Cardiac fibroblast (primary cell): ENCODE measurements at regions not wholly inside any gene's neighbourhood (a gene's known extent, or its start where the extent isn't known, plus 50 kb on each side); places are given as distances from the start of the nearest gene placed in this dataset.

Source experiments
- DNase-seq, 2 donors: peaks; one replicate each; pipeline versions ENCODE4 v3.0.0 to v3.0.0-alpha.2; 2010; ENCODE audit warnings: low read depth in 2 of 2
- H3K4me3 ChIP-seq, 2 donors: replicated peaks in 1 of 2; 1 replicate in 1 of 2; 2 replicates in 1 of 2; pipeline ENCODE4 v1.5.1; 2011; ENCODE audit warnings: low read depth in 2 of 2, low read length in 2 of 2, mild to moderate bottlenecking in 2 of 2, moderate library complexity in 1 of 2
- TF ChIP-seq, protein P1 (sequence below): IDR thresholded peaks from one replicate; pipeline ENCODE4 v1.5.1; 2011; ENCODE audit warnings: low read depth, mild to moderate bottlenecking, low read length, inconsistent platforms

DNA sequence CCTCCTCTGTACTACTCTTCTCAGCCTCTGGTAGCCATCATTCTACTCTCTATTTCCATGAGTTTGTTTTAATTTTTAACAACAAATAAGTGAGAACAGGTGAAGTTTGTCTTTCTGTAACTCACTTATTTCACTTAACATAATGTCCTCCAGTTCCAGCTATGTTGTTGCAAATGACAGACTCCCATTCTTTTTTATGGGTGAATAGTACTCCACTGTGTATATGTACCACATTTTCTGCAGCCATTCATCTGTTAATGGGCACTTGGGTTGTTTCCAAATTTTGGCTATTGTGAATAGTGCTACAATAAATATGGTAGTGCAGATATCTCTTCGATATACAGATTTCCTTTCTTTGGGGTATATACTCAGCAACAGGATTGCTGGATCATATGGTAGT lies 73.7 kb upstream of the TNFRSF21 start:
- DNase-seq, result no peak
- no peak overlapping the region for H3K4me3 ChIP-seq
- TF ChIP-seq, protein P1, sequence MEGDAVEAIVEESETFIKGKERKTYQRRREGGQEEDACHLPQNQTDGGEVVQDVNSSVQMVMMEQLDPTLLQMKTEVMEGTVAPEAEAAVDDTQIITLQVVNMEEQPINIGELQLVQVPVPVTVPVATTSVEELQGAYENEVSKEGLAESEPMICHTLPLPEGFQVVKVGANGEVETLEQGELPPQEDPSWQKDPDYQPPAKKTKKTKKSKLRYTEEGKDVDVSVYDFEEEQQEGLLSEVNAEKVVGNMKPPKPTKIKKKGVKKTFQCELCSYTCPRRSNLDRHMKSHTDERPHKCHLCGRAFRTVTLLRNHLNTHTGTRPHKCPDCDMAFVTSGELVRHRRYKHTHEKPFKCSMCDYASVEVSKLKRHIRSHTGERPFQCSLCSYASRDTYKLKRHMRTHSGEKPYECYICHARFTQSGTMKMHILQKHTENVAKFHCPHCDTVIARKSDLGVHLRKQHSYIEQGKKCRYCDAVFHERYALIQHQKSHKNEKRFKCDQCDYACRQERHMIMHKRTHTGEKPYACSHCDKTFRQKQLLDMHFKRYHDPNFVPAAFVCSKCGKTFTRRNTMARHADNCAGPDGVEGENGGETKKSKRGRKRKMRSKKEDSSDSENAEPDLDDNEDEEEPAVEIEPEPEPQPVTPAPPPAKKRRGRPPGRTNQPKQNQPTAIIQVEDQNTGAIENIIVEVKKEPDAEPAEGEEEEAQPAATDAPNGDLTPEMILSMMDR, result no peak

DNA sequence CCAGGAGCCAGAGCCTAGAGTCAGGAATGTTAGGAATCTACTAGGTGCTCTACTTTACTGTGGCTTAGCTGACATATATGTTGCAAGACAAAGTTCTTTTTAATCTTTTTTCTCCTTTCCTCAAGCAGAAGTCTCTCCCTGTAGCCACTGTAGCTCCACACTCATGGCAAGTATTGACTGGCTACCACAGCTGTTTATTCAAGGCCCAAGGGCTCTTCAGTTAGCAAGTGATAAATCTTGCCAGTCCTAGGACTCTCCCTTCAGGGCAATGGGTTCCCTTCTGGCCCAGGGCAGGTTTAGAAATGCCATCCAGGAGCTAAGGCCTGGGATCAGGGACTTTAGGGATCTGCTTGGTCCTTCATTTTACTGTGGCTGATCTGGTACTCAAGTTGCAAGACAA lies 82.0 kb upstream of the TNFRSF21 start:
- DNase-seq, result no peak
- no peak overlapping the region for H3K4me3 ChIP-seq
- TF ChIP-seq, protein P1, result no peak

DNA sequence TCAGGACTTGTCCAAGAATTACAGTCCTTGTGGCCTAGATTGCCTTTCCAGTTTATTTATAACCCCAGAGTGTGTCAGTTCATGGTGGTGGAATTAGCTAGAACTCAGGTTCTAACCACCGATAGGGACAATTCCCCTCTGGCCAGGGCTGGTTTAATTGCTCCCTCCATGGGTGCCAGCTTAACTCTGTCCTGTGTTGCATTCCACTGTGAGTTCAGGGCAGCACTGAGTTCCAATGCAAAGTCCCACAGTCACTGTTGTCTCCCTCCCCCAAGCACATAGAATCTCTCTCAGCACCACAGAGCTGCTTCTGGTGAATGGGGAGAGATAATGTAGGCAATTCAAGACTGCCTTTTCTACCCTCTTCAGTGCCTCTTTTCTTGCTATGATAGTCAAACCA lies 82.5 kb upstream of the TNFRSF21 start:
- DNase-seq, result no peak
- TF ChIP-seq, protein P1, result no peak
- no peak overlapping the region for H3K4me3 ChIP-seq

DNA sequence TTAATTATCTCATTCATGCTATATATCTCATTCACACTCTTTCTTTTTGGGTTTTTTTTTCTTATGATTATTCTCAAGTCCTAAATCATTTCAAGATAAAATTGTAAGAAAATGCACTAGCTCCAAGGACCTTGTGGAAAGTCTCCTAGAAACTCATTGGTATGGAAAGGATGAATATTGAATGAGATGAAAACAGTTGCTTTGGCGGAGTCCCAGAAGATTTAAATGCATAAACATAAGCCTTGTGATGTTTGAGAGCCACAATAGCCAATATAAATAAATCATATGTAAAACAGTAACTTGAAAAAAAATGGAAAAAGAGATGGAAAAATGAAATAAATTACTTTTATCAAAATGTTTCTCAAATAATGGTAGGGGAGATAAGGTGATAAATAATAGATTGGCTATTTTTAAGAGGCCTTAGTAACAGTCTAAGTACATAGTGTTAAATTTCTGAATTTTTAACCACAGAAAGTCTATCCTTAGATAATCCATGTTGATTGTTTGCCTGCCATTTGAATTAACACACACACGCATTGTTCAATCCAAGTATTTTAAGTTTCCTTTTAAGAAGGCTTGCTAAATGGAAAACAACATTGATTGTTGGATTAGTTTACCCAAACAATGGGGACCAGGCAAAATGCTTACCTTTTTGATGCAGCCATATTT lies 81.1 kb upstream of the CD2AP start:
- no peak for DNase-seq
- TF ChIP-seq, protein P1, result no peak
- H3K4me3 ChIP-seq, result no peak overlapping the region

DNA sequence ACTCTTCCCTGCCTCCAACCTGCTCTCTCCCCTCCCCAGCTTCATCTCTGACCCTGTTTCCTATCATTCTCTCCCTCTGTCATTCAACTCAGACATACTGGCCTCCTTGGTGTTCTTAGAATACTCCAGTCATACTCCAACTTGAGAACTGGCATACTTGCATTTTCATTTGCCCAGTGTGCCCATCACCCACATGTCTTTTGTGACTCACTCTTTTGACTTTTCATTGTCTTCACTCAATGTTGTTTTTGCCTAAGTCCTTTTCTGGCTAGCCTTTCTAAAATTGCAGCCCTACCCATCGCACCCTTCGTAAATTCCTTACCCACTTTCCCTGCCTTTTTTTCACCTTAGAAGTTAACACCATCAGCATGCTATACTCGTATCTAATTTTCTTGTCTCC lies 77.0 kb upstream of the CD2AP start:
- H3K4me3 ChIP-seq, result no peak overlapping the region
- no peak for DNase-seq
- TF ChIP-seq, protein P1, result no peak

DNA sequence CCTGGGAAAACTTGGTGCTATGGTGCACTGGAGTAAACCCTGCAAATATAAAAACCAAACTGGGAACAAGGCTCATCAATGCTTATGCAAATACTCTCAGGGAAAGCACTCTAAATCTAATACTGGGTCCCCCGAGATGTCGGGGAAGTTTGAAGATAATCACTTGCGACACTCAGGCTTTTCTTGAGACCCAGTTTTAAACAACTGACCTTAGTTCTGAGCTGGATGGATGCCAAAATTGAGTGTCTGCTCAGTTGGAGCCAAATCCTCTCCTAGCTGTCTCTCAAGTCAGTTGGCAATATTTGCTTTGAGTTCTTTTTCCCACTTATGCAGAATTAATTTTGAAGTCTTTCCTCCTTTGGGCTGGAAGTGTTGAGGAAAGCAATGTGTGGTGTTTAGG lies 75.5 kb upstream of the CD2AP start:
- TF ChIP-seq, protein P1, result no peak
- H3K4me3 ChIP-seq, result no peak overlapping the region
- no peak for DNase-seq

DNA sequence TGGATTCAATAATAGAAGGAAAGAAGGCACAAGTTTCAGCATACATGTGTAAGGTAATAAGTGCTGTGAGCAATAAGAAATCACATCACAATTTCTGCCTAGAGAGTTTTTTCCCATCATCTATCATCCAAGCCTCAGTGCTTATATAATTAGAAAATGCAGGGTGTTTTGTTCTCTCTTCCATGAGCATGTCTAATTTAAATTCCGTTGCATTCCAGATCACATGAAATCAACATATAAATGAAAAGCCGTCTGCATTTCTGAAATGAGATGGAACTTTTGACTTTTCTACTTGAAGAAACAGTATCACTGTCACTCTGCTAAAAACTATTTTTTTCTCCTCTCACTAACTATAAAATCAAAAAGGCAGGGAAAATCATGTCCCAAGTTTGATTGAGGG lies 74.5 kb upstream of the CD2AP start:
- no peak for DNase-seq
- no peak overlapping the region for H3K4me3 ChIP-seq
- TF ChIP-seq, protein P1, result no peak
